Nephron progenitor cell (in vitro differentiated cells): ENCODE measurements at regions not wholly inside any gene's neighbourhood (a gene's known extent, or its start where the extent isn't known, plus 50 kb on each side); places are given as distances from the start of the nearest gene placed in this dataset.
"Not testable (repeated sequence)": the region's sequence is repeated elsewhere in the genome, so short reads cannot be mapped to it uniquely, and the experiment has no call there.

ENCODE experiments used
- DNase-seq: peaks from one replicate; pipeline ENCODE4 v3.0.0; 2021
- H3K27ac Mint-ChIP-seq: 2 replicates; pipeline ENCODE4 v1.8.0; 2021; ENCODE audit warnings: mild to moderate bottlenecking, moderate library complexity, mixed read lengths
- H3K27me3 Mint-ChIP-seq: 2 replicates; pipeline ENCODE4 v1.8.0; 2021; ENCODE audit warnings: mild to moderate bottlenecking, low read depth, mixed read lengths; ENCODE audit not compliant: poor library complexity
- H3K36me3 Mint-ChIP-seq: 2 replicates; pipeline ENCODE4 v1.8.0; 2021; ENCODE audit warnings: low read depth, mixed read lengths
- H3K4me1 Mint-ChIP-seq: 2 replicates; pipeline ENCODE4 v1.8.0; 2021; ENCODE audit warnings: mixed read lengths
- H3K4me3 Mint-ChIP-seq: 2 replicates; pipeline ENCODE4 v1.8.0; 2021; ENCODE audit warnings: mild to moderate bottlenecking, moderate library complexity, mixed read lengths
- H3K9me3 Mint-ChIP-seq: 2 replicates; pipeline ENCODE4 v1.8.0; 2021; ENCODE audit warnings: mild to moderate bottlenecking, moderate library complexity, mixed read lengths
- TF ChIP-seq, protein P1 (sequence below): fragments of 200-600 bp; sonication (generic); IDR thresholded peaks from 2 replicates; pipeline ENCODE4 v1.5.0; 2021; ENCODE audit warnings: antibody characterized with exemption

DNA sequence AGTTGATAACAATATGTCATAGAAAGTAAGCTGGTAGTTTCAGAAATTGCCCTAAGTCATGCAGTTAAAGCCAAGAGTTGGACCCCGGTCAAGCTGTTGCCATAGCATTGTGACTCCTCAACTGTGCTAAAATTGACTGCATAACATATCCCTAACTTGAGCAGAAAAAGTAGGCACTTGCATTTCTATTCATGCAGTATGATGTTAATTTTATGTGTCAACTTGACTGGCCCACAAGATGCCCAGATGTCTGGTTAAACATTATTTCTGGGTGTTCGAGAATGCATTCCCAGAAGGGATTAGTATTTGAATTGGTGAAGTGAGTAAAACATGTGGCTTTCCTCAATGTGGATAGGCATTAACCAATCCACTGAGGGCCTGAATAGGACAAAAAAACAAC, 136.4 kb downstream of the GPR63 start:
- Mint-ChIP-seq H3K4me3 (no peak overlapping the region), H3K27me3 (peaks cover 4% of the 10 kb centered on the region), H3K27ac (no peak overlapping the region), H3K9me3 (no peaks in the 10 kb centered on the region), H3K4me1 (no peaks in the 10 kb centered on the region), H3K36me3 (no peaks in the 10 kb centered on the region)
- TF ChIP-seq, protein P1, sequence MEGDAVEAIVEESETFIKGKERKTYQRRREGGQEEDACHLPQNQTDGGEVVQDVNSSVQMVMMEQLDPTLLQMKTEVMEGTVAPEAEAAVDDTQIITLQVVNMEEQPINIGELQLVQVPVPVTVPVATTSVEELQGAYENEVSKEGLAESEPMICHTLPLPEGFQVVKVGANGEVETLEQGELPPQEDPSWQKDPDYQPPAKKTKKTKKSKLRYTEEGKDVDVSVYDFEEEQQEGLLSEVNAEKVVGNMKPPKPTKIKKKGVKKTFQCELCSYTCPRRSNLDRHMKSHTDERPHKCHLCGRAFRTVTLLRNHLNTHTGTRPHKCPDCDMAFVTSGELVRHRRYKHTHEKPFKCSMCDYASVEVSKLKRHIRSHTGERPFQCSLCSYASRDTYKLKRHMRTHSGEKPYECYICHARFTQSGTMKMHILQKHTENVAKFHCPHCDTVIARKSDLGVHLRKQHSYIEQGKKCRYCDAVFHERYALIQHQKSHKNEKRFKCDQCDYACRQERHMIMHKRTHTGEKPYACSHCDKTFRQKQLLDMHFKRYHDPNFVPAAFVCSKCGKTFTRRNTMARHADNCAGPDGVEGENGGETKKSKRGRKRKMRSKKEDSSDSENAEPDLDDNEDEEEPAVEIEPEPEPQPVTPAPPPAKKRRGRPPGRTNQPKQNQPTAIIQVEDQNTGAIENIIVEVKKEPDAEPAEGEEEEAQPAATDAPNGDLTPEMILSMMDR, result no peak
- DNase-seq, result no peak

DNA sequence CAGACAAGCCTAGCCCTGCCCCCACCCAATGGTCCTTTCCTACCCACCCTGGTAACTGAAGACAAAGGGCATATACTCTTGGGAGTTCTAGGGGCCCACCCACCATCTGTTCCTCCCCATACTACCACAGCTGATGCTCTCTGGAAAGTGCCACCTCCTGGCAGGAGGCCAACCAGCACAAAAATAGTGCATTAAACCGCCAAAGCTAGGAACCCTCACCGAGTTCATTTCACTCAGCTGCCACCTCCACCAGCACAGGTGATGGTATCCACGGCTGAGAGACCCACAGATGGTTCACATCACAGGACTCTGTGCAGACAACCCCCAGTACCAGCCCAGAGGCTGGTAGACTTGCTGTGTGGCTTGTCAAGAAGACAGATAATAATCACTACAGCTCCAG, 131.5 kb downstream of the FHL5 start:
- DNase-seq, H3K36me3 Mint-ChIP-seq, H3K4me3 Mint-ChIP-seq, H3K9me3 Mint-ChIP-seq, H3K27me3 Mint-ChIP-seq, H3K4me1 Mint-ChIP-seq, H3K27ac Mint-ChIP-seq: not testable (repeated sequence)

DNA sequence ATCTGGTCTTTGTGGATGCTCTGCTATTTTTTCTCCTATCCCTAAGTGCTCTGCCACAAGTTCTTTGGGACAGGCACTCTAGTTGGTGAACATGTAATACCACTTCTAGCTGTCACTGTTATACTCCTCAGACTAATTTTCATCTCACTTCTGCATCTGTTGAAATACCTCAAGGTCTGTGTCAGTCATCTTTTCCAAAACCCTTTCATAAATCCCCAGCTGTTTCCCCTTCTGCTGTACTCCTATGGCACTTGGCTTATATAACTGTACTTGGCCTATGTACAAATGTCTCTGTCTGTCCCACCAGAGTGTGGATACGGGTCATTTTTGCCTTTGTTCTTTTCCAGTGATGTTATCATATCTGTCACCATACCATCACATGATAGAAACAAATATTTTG, 124.2 kb downstream of the FHL5 start:
- Mint-ChIP-seq H3K36me3 (no peaks in the 10 kb centered on the region), H3K27ac (no peak overlapping the region), H3K27me3 (no peaks in the 10 kb centered on the region), H3K4me3 (no peak overlapping the region), H3K4me1 (no peaks in the 10 kb centered on the region), H3K9me3 (peaks cover 13% of the 10 kb centered on the region)
- no peak for DNase-seq
- TF ChIP-seq, protein P1, result no peak

DNA sequence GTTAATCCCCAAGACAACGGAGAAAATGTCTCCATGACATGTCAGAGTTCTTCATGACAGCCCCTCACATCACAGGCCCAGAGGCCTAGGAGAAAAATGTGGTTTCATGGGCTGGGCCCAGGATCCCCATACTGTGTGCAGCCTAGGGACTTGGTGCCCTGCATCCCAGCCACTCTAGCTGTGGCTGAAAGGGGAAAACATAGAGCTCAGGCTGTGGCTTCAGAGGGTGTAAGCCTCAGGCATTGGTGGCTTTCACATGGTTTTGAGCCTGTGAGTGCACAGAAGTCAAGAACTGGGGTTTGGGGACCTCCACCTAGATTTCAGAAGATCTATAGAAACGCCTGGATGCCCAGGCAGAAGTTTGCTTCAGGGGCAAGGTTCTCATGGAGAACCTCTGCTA, 122.8 kb downstream of the FHL5 start:
- Mint-ChIP-seq H3K9me3 (peaks cover 13% of the 10 kb centered on the region), H3K4me1 (no peaks in the 10 kb centered on the region), H3K4me3 (no peak overlapping the region), H3K36me3 (no peaks in the 10 kb centered on the region), H3K27ac (no peak overlapping the region), H3K27me3 (no peaks in the 10 kb centered on the region)
- DNase-seq, result no peak
- TF ChIP-seq, protein P1, result no peak

DNA sequence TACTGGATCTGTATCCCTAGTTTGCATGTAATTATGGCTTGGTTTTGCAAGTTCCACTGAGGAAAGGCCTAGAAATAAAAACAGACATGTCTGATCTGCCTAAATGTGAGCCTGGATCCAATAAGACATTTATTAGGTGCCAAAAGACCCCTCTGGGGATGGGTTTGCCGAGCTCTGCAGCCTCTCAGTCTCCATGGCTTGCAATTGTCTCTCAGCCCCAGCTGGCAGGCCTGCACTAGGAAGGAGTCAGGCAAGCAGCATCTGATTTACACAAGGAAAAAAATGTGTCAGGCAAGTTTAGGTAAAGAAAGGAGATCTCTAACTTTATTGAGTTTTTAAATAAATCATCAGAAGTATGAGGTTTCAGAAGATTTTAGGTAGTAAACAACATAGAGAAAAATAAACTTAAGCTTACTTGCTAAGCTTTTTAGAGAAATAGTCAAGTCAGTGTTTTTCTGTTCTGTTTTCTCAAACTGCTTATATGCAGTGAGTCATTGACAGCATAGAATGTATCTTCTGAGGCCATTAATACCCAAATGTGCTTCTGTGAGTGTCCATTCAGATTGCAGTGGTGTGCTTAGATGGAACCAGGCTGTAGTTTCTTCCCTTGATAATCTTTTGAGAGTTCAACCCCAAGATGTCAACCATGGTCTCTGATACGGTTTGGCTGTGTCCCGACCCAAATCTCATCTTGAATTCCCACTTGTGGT, 121.0 kb downstream of the FHL5 start:
- peaks cover 13% of the 10 kb centered on the region for H3K9me3 Mint-ChIP-seq
- H3K4me3 Mint-ChIP-seq, result no peak overlapping the region
- no peaks in the 10 kb centered on the region for H3K36me3 Mint-ChIP-seq
- TF ChIP-seq, protein P1, result no peak
- H3K27ac Mint-ChIP-seq, result no peak overlapping the region
- no peak for DNase-seq
- H3K4me1 Mint-ChIP-seq, result no peaks in the 10 kb centered on the region
- no peaks in the 10 kb centered on the region for H3K27me3 Mint-ChIP-seq

DNA sequence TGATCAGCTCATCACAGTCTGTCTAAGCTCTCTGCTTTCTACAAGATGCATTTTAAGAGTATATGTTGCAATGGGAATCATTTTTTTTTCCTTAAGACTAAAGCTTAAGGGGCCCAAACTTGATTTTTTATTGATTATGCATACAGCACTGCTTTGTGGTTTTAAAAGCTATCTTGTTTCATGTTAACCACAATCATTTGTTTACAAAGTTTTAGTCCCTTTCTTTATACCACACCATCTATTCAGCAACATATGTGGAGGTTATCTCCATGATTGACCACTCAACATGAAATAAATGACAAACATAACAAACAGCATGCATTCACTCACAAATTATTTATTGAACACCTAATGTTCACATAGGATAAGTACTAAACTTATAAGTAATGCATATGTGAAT, 119.1 kb downstream of the FHL5 start:
- Mint-ChIP-seq H3K27me3 (no peaks in the 10 kb centered on the region), H3K27ac (no peak overlapping the region), H3K9me3 (peaks cover 10% of the 10 kb centered on the region), H3K4me3 (no peak overlapping the region), H3K36me3 (no peaks in the 10 kb centered on the region), H3K4me1 (no peaks in the 10 kb centered on the region)
- TF ChIP-seq, protein P1, result no peak
- DNase-seq, result no peak
